ENCODE measurements at regions not wholly inside any gene's neighbourhood (a gene's known extent, or its start where the extent isn't known, plus 50 kb on each side); places are given as distances from the start of the nearest gene placed in this dataset.

- Histone ChIP-seq H3K36me3 (no peaks in the 10 kb centered on the region), H3K9me3 (no peaks in the 10 kb centered on the region), H3K27me3 (no peaks in the 10 kb centered on the region), H3K4me1 (no peaks in the 10 kb centered on the region), H3K4me3 (no peak overlapping the region), H3K27ac (no peak overlapping the region)
- TF ChIP-seq CTCF (IDR thresholded peaks at IDR 0.05 in 4 of 5, conservative IDR thresholded peaks at IDR 0.05 in 1 of 5) (no peak), POLR2A (IDR thresholded peaks at IDR 0.05) (no peak)
- ATAC-seq (no peak), DNase-seq (no peak)
- in situ Hi-C loops (cut with MboI; ENCODE audit: low sequenced_read_pairs in 4 of 4) (no loop called here), intact Hi-C loops (cut with DNase I; ENCODE audit: low total_unique reads) (no loop called here)
Observed at GRCh38 chrX:15947648-15948317, 93.2 kb upstream of the AP1S2 start.

GRCh38 chrX:15946783-15947580 is 92.4 kb upstream of the AP1S2 start:
- no peaks in the 10 kb centered on the region for H3K36me3 ChIP-seq
- no peak overlapping the region for H3K4me3 ChIP-seq
- in situ Hi-C loops (cut with MboI; ENCODE audit: low sequenced_read_pairs in 4 of 4) (no loop called here), intact Hi-C loops (cut with DNase I; ENCODE audit: low total_unique reads) (no loop called here)
- H3K4me1 ChIP-seq, result no peaks in the 10 kb centered on the region
- no peak for DNase-seq
- H3K27me3 ChIP-seq, result no peaks in the 10 kb centered on the region
- no peak for ATAC-seq
- no peak overlapping the region for H3K27ac ChIP-seq
- no peak for TF ChIP-seq CTCF (IDR thresholded peaks at IDR 0.05 in 4 of 5, conservative IDR thresholded peaks at IDR 0.05 in 1 of 5)
- TF ChIP-seq POLR2A (IDR thresholded peaks at IDR 0.05), result no peak
- no peaks in the 10 kb centered on the region for H3K9me3 ChIP-seq

GRCh38 chrX:15943391-15943790 is 88.8 kb upstream of the AP1S2 start:
- Histone ChIP-seq H3K36me3 (no peaks in the 10 kb centered on the region), H3K27me3 (no peaks in the 10 kb centered on the region), H3K4me3 (no peak overlapping the region), H3K27ac (no peak overlapping the region), H3K9me3 (no peaks in the 10 kb centered on the region), H3K4me1 (no peaks in the 10 kb centered on the region)
- in situ Hi-C loops (cut with MboI; ENCODE audit: low sequenced_read_pairs in 4 of 4) (no loop called here), intact Hi-C loops (cut with DNase I; ENCODE audit: low total_unique reads) (no loop called here)
- ATAC-seq, result no peak
- no peak for DNase-seq
- no peak for TF ChIP-seq CTCF (IDR thresholded peaks at IDR 0.05 in 4 of 5, conservative IDR thresholded peaks at IDR 0.05 in 1 of 5)
- no peak for TF ChIP-seq POLR2A (IDR thresholded peaks at IDR 0.05)

DNA sequence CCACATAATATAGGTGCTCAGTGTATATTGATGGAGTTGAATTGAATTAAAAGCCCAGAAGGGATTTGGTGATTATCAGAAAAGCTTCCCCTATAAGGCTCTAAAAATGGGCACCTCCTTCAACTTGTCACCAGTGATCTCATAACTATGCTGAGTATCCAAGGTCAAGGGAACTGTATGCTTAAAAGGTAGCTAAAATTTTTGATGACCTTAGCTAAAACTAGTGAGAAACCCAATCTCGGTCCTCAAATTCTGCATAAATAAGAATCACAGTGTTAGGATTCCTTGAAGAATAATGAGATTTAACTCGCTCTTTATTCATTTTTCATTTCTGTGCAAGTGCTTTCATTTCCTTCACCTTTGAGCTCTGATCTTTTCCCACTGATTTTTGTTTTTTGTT is 87.7 kb upstream of the AP1S2 start:
- H3K27me3 ChIP-seq, result no peaks in the 10 kb centered on the region

More for the DNA sequence above, 87.7 kb upstream of the AP1S2 start:
- DNase-seq (no peak), ATAC-seq (no peak)
- in situ Hi-C loops (cut with MboI; ENCODE audit: low sequenced_read_pairs in 4 of 4), result no loop called here
- H3K27ac ChIP-seq, result no peak overlapping the region
- no peak for TF ChIP-seq POLR2A (IDR thresholded peaks at IDR 0.05)
- no peak for TF ChIP-seq CTCF (IDR thresholded peaks at IDR 0.05 in 4 of 5, conservative IDR thresholded peaks at IDR 0.05 in 1 of 5)
- no peaks in the 10 kb centered on the region for H3K4me1 ChIP-seq
- no peaks in the 10 kb centered on the region for H3K36me3 ChIP-seq
- H3K4me3 ChIP-seq, result no peak overlapping the region
- intact Hi-C loops (cut with DNase I; ENCODE audit: low total_unique reads), result no loop called here
- no peaks in the 10 kb centered on the region for H3K9me3 ChIP-seq

Measured in gastrocnemius medialis (tissue), 4 donors.